HTERT RPE-1 (cell line): ENCODE measurements at regions not wholly inside any gene's neighbourhood (a gene's known extent, or its start where the extent isn't known, plus 50 kb on each side); places are given as distances from the start of the nearest gene placed in this dataset.
"Not testable (repeated sequence)": the region's sequence is repeated elsewhere in the genome, so short reads cannot be mapped to it uniquely, and the experiment has no call there.

ENCODE experiments used
- in situ Hi-C: fragments of 300-500 bp; cut with MboI; formaldehyde crosslinking; loops from 4 replicates; pipeline ENCODE4 v1.14.3; 2020; ENCODE audit warnings: low sequenced_read_pairs

DNA sequence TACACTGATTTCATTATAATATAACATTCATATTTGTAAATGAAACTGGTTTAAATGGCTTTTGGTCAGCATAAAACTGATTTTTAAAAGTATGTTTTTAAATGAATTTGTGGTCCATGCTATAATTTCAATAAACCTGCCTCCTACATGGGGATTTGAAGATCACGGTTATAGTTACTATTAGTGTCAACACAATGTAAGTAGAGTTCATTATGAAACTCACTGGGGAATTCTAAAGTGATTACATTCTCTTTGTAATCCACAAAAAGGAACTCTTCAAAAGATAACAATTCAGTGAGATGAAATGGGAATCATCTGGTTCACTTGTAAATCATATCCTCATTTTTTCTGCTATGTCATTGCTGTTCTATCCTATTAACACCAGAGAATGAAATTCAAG, 204.5 kb upstream of the G2E3 start:
- in situ Hi-C loops = no loop called here

DNA sequence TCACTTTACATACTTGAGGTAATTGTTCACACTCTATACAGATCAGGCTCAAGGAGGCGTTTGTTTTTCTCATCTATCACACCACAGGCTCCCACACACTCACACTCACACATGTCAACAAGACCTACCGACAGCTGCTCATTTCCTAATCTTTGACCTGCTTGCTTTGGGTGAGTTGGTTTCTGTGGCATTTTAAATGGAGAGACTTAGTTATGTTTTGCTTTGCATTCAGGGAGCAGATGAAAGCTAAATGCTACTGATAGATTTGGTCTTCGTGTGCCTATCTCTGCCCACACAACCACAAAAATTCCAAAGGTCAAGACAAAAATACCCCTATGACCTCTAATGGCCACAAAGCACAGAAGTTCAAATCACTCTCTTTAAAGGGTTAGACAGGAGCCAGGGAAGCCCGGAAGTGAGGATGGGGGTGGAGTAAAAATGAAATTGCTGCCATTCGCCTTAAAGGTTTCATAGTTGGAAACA, 203.5 kb upstream of the G2E3 start:
- in situ Hi-C loops = no loop called here

DNA sequence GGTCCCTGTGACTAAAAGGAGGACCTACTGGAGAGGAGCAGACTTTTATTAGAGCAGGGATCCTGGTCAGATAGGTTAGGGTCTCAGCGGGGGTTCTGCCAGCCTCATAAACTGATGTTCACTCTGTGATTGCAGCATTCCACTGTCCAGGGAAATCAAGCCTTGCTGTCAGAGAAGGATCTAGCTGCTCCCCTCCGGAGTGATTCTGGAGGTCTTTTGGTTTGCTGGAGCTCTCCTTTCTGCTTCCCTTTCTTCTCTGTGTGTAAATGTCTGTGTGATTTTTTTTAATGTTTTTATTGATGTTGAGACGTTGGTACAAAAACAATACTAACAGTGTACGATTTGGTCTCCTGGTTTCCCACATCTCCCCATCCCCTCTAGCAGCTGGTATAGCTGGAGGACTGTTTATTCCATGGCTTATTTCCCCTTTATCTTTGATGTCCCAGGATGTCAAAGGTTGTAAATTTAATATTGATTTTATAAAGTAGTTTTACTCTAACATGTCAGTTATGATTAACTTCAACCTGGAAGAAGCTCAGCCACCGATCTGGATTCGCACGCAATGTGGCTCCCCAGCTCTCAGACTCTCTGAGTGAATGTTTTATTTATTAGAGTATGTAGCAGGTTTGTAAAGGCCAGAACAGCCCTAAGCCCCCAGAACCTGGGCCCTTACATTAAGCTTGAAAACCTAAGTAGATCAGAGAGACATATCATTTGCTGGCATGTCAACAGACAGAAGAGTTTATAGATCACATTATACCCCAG, 202.3 kb upstream of the G2E3 start:
- in situ Hi-C loops = no loop called here

DNA sequence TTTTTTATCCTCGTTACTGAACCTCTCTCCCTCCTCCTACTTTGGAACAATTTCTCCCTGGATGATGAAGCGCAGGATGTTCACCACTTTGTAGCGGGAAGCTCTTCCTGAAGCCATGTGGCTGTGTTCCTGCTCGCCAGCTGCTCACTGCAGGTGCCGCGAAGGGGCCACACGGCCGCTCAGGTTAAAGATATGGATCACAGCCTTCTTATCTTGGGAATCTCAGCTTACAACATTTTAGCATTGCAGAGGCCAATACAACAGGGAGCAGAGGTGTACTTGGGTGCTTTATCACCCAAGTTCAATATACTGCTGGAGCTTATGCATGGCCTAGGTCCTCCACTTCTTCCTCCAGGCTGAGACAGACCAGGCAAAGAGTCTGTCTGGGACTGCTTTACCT, 201.2 kb upstream of the G2E3 start:
- in situ Hi-C loops = no loop called here

DNA sequence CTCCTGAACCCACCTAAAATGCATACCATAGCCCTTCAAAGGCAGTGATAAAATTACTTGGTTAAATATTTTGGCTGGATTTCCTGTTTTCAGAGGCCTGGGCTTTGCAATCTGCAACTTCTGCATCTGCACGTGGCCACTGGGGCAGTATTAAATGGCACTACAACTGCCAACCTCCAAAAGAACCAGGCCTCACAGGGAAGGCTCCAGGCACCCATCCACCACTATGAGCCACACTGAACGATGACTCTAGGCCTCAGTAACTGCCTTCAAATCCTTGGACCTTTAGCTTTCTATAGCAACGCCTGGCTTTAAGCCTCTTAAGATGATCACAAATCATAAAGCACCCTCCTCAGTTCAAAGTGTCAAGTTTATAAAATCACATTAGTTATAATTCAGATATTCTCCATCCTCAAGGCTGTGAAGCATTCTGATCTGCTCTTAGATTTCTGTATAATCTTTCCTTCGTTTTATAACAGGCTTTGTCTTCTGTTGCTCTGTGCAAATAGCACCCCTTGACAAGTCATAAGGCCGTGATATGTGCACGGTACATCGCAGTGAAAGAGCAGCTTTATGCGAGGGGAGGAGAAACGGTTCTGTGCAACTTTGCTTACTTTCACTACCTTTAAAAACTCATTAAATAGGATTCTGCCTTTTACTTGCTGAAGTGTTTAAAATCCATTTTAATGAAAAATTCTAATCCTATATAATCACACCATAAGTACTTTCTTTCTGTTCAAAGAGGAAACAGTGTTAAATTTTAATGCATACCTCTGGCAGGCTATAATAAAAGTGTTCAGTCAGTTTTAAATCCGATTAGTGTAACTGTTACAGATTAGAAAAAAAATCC, 196.4 kb upstream of the G2E3 start:
- in situ Hi-C loops = no loop called here

DNA sequence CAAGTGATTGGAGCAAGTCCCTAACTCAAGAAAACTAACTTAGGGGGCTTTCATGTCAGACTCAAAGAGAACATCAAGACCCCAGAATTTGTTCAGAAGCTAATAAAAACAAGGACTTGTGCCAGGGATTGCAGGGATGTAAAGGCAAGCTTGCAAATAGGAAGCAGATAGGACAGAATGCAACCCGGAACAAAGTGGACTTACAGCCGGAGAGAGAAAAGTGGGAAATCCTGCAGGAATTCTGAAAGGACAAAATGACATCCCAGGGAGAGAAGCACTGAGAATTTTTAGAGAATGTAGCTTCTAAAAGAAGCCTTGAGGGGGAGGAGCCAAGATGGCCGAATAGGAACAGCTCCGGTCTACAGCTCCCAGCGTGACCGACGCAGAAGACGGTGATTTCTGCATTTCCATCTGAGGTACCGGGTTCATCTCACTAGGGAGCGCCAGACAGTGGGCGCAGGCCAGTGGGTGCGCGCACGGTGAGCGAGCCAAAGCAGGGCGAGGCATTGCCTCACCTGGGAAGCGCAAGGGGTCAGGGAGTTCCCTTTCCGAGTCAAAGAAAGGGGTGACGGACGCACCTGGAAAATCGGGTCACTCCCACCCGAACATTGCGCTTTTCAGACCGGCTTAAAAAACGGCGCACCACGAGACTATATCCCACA, 195.6 kb upstream of the G2E3 start:
- in situ Hi-C loops = not testable (repeated sequence)

DNA sequence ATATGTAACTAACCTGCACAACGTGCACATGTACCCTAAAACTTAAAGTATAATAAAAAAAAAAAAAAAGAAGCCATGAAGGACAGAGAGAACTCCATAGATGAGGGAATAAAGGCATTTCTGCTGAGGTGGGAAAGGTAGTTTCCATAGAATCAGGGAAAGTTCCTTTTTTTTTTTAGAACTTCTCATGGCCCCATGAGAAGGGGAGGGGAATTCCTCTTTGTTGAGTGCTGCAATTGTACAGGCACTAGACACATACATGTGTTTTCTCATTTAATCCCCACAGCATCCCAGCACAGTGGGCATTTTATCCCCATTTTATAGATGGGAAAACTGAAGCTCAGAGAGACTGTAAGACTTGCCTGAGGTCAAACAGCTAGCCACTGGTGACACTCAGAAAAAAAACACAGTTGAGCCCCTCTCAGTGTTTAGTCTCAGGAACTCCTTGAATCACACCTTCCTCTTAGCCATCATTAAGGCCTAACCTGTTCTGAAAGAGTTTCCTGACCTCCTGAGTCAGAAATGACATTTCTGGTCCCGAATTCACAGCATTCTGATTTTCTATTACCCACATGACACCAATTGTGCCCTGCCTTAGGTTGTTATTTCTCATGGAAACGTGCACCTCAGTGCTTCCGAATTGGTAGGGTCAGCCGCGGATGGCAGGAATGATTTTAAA, 189.3 kb upstream of the G2E3 start:
- in situ Hi-C loops = no loop called here

- in situ Hi-C loops = no loop called here
These were observed 185.9 kb upstream of the G2E3 start for GRCh38 chr14:30373053-30373452.

DNA sequence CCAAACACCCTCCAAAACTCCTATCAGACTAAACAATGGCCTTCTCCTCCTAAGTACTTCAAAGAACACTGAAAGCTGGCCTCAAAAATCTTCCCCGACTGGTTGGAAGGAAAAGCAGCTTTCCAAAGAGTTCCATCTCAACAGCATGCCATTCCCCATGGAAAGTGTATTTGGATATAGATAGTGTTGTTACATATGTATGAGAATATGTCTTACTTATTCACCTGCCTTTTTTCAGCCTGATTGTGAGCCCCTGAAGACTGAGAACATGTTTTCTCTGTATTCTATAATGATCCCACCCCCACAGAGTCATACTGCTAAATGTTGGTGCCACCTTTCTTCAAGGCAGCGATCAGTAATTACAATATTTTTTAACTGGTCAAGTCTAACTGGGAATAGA, 185.4 kb upstream of the G2E3 start:
- in situ Hi-C loops = no loop called here

GRCh38 chr14:30375296-30375892, 183.6 kb upstream of the G2E3 start:
- in situ Hi-C loops = no loop called here

GRCh38 chr14:30381861-30382480, 177.0 kb upstream of the G2E3 start:
- in situ Hi-C loops = no loop called here

DNA sequence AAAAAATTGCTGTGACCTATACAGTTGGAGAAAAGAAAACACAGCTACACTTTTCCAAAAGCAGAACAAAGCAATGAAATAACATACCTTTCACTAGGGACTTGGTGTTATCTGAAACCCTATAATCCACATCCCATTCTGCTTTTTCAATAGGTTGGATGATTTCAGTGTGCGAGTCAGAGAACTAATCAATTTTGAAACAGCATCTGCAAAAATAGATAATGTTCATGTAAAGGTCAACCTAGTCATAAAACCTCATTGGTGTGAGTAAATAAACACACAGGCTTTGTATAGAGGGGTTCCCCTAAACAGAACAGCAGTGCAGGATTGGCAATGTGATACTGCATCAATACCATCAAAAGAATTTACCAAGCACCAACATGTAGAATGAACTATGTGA, 173.0 kb upstream of the G2E3 start:
- in situ Hi-C loops = no loop called here

GRCh38 chr14:30387871-30388270, 171.1 kb upstream of the G2E3 start:
- in situ Hi-C loops = no loop called here

DNA sequence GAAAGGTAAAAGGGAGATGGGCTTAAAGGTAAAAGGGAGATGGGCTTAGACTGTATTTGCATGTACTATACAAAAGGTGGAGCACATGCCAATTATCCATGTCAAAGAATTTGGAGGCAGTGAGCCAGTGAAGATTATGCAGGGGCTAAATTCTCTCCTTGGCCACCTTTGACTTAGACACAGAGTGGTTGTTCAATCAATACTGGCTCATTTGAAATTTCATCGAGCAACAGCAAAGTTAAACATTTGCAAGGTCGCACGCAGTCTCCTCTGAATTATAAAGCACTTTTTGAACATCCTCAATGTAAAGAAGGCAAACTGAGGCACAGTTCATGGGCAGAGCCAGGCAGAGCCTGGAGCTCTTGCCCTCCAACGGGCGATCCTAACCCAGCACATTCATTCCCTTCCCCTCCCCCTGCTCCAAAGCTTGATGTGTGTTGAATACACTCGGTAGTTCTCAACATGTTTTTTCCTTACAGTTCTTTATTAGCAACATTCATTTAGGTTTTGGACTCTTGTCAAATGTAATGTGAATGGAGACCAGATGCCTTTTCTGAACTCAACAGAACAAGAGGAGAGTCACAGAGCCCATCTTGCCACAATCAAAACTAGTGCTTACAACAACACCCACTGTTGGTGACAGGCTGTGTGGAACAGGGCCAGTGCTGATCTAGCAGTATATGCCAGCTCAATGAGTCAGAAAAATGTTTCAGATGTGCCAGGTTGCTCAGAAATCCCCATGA, 169.7 kb upstream of the G2E3 start:
- in situ Hi-C loops = no loop called here

DNA sequence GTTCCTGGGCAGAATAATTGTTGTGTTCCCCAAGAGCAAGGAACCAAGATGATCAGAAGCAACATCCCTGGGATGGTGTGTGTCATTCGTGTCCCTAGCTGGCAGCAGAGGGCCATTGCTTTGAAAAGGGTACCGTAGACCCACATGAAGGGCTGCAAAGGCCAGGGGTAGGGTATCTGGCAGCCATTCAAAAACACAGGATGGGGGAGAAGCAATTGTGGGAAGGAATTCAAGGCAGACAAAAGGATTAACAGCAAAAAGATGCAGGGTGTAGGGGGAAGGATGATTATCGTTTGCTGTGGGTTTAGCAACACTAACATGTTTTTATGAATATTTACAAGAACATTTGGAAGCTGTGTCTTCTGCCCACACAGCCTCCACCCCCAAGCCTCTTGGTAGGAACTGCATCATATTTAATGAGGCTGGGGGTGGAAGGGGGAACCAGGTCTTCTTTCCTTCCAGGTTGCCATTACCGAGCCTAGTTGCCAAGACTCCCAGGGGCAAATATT, 169.0 kb upstream of the G2E3 start:
- in situ Hi-C loops = no loop called here

- in situ Hi-C loops = no loop called here
These were observed 163.9 kb upstream of the G2E3 start for GRCh38 chr14:30395065-30395464.

DNA sequence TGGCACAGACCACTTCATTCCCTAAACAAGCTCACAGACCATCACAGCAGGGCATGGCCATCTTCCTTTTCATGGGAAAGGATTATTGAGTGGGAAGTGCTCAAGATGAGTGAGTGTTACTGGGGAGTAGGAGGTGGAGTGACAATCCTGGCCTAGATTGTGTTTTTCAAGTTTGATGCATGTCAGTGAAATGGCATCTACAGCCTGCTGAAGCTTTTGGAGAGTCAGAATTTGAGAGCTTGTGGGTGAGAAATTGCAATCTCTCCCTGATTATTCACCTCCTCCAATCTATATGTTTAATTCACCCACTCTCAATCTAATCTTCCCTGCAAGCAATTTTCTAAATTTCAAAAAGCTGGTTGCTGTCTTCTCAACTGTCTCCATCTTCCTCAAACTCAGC, 156.1 kb upstream of the G2E3 start:
- in situ Hi-C loops = no loop called here

DNA sequence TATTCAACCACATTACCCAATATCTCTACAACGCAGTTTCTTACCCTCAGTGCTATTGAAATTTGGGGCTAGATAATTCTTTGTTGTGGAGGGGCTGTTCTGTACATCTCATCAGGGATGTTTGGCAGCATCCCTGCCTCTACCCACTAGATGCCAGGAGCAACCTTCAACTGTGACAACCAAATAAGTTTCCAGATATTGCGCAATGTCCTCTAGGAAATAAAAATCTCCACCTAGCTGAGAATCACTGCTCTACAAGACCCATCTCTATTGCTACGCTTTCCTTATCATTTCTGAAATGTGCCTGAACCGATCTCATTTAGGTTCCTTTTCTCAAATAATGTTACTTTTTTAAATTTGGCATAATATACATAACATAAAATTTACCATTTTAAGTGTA, 155.2 kb upstream of the G2E3 start:
- in situ Hi-C loops = no loop called here

- in situ Hi-C loops = not testable (repeated sequence)
These were observed 149.4 kb upstream of the G2E3 start for GRCh38 chr14:30409508-30410015.
